GM06990 (cell line): ENCODE measurements at regions not wholly inside any gene's neighbourhood (a gene's known extent, or its start where the extent isn't known, plus 50 kb on each side); places are given as distances from the start of the nearest gene placed in this dataset.

Experiments used
- DNase-seq: peaks from one replicate; pipeline ENCODE4 v3.0.0-alpha.2; 2011; ENCODE audit not compliant: insufficient read length; ENCODE audit errors: extremely low read depth
- H3K27me3 ChIP-seq: replicated peaks from 2 replicates; pipeline ENCODE4 v1.6.0; 2011; ENCODE audit warnings: low read length; ENCODE audit not compliant: control insufficient read depth, insufficient read depth
- H3K36me3 ChIP-seq: 2 replicates; pipeline ENCODE4 v1.5.1; 2011; ENCODE audit warnings: low read length; ENCODE audit not compliant: control insufficient read depth, insufficient read depth
- H3K4me3 ChIP-seq: replicated peaks from 2 replicates; pipeline ENCODE4 v1.5.1; 2011; ENCODE audit warnings: low read depth, mild to moderate bottlenecking, control low read depth, low read length
- TF ChIP-seq, protein P1 (sequence below): IDR thresholded peaks from 2 replicates; pipeline ENCODE4 v1.5.1; 2011; ENCODE audit warnings: low read length, control low read depth, mild to moderate bottlenecking, inconsistent platforms; ENCODE audit not compliant: insufficient read depth, poor library complexity, severe bottlenecking

DNA sequence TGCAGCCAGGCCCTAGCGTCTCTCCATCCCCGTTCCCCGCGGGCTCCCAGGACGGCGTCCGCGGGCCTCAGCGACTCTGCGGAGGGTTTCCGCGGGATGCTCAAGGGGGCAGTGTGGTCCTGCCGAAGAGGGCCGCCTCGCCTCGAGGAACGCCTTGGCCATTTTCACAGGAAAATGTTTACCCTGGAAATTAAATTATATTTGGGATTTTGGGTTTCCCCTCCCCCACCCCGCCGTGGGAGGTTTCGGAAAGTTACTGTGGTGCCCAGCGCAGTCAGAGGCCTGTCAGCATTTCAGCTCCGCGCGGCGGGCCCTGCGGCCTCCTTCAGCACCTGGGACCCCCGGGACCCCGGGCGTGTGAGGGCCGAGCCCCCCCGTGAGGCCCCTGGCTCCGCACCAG lies 94.5 kb downstream of the PCTP start:
- Histone ChIP-seq H3K4me3 (no peak overlapping the region), H3K36me3 (no peaks in the 10 kb centered on the region), H3K27me3 (no peaks in the 10 kb centered on the region; the same call in 1 of the 2 replicates)
- TF ChIP-seq, protein P1, sequence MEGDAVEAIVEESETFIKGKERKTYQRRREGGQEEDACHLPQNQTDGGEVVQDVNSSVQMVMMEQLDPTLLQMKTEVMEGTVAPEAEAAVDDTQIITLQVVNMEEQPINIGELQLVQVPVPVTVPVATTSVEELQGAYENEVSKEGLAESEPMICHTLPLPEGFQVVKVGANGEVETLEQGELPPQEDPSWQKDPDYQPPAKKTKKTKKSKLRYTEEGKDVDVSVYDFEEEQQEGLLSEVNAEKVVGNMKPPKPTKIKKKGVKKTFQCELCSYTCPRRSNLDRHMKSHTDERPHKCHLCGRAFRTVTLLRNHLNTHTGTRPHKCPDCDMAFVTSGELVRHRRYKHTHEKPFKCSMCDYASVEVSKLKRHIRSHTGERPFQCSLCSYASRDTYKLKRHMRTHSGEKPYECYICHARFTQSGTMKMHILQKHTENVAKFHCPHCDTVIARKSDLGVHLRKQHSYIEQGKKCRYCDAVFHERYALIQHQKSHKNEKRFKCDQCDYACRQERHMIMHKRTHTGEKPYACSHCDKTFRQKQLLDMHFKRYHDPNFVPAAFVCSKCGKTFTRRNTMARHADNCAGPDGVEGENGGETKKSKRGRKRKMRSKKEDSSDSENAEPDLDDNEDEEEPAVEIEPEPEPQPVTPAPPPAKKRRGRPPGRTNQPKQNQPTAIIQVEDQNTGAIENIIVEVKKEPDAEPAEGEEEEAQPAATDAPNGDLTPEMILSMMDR: peak; percentile 48
- peak; percentile 3 for DNase-seq

DNA sequence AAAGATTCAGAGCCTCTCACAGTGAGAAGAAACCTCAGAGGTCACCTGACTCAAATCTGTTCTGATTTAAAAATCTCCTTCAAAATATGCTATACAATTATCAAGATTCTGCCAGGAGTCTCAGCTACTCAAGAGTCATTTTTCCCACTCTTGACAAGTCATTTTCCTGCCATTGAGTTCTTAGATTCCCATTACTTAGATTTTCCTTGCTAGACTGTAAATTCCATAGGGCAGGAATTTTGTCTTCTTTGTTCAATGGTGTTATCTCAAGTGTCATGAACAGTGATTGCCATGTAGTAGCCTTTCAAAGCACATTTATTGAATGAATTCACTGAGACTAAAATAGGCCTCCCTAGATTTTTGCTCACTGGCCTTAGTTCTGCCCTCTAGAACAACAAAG lies 95.9 kb downstream of the PCTP start:
- Histone ChIP-seq H3K4me3 (no peak overlapping the region), H3K27me3 (no peaks in the 10 kb centered on the region; the same call in 1 of the 2 replicates), H3K36me3 (no peaks in the 10 kb centered on the region)
- DNase-seq: no peak
- TF ChIP-seq, protein P1: no peak

DNA sequence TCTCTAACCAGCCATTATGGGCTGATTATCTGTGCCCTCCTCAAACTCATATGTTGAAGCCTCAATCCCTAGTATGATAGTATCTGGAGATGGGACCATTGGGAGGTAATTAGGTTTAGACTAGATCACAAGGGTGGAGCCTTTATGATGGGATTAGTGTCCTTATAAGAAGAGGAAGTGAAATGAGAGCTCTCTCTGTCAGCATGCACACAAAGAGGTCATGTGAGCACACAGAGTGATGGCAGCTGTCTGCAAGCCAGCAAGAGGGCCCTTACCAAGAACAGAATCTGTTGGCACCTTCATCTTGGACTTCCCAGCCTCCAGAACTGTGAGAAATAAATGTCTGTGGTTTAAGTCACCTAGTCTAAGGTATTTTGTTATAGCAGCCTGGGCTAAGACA lies 101.9 kb downstream of the PCTP start:
- no peak overlapping the region for H3K4me3 ChIP-seq
- H3K27me3 ChIP-seq: no peaks in the 10 kb centered on the region
- no peak for DNase-seq
- TF ChIP-seq, protein P1: no peak
- H3K36me3 ChIP-seq: no peaks in the 10 kb centered on the region

DNA sequence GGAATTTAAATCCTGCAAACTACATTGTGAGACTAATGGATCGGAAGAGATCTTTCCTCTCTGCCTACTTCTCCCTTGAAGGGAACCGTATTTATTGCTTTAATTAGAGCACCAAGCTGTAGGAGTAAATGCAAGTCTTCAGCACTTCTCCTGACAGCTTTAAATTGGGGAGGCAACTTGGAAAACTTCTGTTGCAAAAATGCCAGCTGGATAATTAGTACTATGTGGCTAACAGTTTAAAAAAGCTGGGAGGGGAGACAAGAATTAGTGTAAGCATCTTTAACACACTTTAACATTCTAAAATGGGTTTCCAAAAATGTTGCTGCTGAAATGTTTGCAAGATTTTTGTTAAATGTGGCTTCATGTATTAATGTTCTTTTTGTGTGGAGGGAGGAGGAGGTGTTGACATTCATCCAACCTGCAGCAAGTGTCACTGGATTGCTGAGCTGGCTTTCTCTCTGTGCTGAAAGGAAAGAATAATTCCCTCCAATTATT lies 108.5 kb downstream of the PCTP start:
- TF ChIP-seq, protein P1: no peak
- Histone ChIP-seq H3K27me3 (no peaks in the 10 kb centered on the region), H3K36me3 (no peaks in the 10 kb centered on the region), H3K4me3 (no peak overlapping the region)
- DNase-seq: no peak

DNA sequence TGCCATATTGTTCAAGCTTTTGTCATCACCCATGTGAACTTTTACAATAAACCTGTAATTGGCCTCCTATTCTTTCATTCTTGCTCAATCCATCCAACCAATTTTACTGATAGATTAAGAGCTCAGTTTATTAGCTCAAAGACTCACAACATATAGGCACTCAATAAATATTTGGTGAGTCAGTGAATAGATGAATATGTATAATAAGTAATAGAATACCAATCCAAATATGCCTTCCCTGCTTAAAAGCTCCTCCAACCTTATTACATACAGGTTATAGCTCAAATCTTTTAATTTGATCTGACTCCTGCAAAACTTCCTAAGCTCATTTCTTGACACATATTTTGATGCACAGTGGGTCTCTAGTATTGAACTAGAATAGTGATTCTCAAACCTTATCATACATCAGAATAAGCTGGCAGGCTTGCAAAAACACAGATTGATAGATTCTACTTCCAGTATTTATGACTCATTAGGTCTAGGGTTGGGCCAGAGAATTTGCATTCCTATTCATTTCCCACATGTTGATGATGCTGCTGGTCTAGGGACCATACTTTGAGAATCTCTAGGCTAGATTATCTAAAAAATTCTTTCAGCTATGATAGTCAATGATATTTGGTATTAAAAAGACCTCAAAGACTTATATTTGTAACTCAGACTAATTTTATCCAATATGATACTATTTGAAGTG lies 114.4 kb downstream of the PCTP start:
- Histone ChIP-seq H3K27me3 (no peaks in the 10 kb centered on the region), H3K4me3 (no peak overlapping the region), H3K36me3 (no peaks in the 10 kb centered on the region)
- DNase-seq: no peak
- TF ChIP-seq, protein P1: no peak
